ENCODE measurements at regions not wholly inside any gene's neighbourhood (a gene's known extent, or its start where the extent isn't known, plus 50 kb on each side); places are given as distances from the start of the nearest gene placed in this dataset.
"Not testable (repeated sequence)": the region's sequence is repeated elsewhere in the genome, so short reads cannot be mapped to it uniquely, and the experiment has no call there.

- DNase-seq = no peak
These were observed 197.0 kb downstream of the DLL1 start for GRCh38 chr6:170093658-170094596.

- DNase-seq = no peak
These were observed 197.6 kb downstream of the DLL1 start for GRCh38 chr6:170093276-170093657.

- DNase-seq = no peak
These were observed 198.1 kb downstream of the DLL1 start for GRCh38 chr6:170092826-170093225.

- DNase-seq = no peak
These were observed 199.0 kb downstream of the DLL1 start for GRCh38 chr6:170091639-170092579.

- no peak for DNase-seq
These were observed 199.8 kb downstream of the DLL1 start for GRCh38 chr6:170091000-170091638.

GRCh38 chr6:170090561-170090960 lies 200.3 kb downstream of the DLL1 start:
- DNase-seq = no peak

- DNase-seq = no peak
These were observed 200.9 kb downstream of the DLL1 start for GRCh38 chr6:170089963-170090362.

- no peak for DNase-seq
These were observed 202.3 kb downstream of the DLL1 start for GRCh38 chr6:170088582-170088955.

- DNase-seq = peak; percentile 8 to 33
These were observed 202.8 kb downstream of the DLL1 start for GRCh38 chr6:170087941-170088581.

- DNase-seq = not testable (repeated sequence)
These were observed 203.5 kb downstream of the DLL1 start for GRCh38 chr6:170087421-170087780.

- no peak for DNase-seq
These were observed 204.0 kb downstream of the DLL1 start for GRCh38 chr6:170086639-170087420.

- DNase-seq = no peak
These were observed 205.1 kb downstream of the DLL1 start for GRCh38 chr6:170085475-170086401.

GRCh38 chr6:170084166-170084730 lies 206.6 kb downstream of the DLL1 start:
- DNase-seq = no peak

- no peak for DNase-seq
These were observed 207.4 kb downstream of the DLL1 start for GRCh38 chr6:170083236-170084051.

GRCh38 chr6:170082531-170083187 lies 208.2 kb downstream of the DLL1 start:
- no peak for DNase-seq

- DNase-seq = no peak
These were observed 208.8 kb downstream of the DLL1 start for GRCh38 chr6:170082067-170082466.

- DNase-seq = no peak
These were observed 209.3 kb downstream of the DLL1 start for GRCh38 chr6:170081556-170081955.

- no peak for DNase-seq
These were observed 210.0 kb downstream of the DLL1 start for GRCh38 chr6:170080828-170081371.

Measured in inflammatory macrophage treated with lipopolysaccharide for 1 hour (primary cell).